ENCODE measurements at regions not wholly inside any gene's neighbourhood (a gene's known extent, or its start where the extent isn't known, plus 50 kb on each side); places are given as distances from the start of the nearest gene placed in this dataset.

DNA sequence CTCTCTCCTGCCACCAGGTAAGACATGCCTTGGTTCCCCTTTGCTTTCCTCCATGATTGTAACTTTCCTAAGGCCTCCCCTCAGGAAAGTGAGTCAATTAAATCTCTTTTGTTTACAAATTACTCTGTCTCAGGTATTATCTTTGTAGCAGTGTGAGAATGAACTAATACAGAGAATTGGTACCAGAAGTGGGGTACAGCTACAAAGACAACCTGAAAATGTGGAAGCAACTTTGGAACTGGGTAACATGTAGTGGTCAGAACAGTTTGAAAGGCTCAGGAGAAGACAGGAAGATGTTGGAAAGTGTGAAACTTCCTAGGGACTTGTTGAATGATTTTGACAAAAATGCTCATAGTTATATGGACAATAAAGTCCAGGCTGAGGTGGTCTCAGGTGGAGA is 97.2 kb downstream of the FAM170A start (continued):
- TF ChIP-seq, protein P1, sequence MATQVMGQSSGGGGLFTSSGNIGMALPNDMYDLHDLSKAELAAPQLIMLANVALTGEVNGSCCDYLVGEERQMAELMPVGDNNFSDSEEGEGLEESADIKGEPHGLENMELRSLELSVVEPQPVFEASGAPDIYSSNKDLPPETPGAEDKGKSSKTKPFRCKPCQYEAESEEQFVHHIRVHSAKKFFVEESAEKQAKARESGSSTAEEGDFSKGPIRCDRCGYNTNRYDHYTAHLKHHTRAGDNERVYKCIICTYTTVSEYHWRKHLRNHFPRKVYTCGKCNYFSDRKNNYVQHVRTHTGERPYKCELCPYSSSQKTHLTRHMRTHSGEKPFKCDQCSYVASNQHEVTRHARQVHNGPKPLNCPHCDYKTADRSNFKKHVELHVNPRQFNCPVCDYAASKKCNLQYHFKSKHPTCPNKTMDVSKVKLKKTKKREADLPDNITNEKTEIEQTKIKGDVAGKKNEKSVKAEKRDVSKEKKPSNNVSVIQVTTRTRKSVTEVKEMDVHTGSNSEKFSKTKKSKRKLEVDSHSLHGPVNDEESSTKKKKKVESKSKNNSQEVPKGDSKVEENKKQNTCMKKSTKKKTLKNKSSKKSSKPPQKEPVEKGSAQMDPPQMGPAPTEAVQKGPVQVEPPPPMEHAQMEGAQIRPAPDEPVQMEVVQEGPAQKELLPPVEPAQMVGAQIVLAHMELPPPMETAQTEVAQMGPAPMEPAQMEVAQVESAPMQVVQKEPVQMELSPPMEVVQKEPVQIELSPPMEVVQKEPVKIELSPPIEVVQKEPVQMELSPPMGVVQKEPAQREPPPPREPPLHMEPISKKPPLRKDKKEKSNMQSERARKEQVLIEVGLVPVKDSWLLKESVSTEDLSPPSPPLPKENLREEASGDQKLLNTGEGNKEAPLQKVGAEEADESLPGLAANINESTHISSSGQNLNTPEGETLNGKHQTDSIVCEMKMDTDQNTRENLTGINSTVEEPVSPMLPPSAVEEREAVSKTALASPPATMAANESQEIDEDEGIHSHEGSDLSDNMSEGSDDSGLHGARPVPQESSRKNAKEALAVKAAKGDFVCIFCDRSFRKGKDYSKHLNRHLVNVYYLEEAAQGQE (IDR thresholded peaks at IDR 0.05) = no peak
- no peak for TF ChIP-seq CBX2 (IDR thresholded peaks at IDR 0.05; ENCODE audit: borderline replicate concordance, low read depth)

DNA sequence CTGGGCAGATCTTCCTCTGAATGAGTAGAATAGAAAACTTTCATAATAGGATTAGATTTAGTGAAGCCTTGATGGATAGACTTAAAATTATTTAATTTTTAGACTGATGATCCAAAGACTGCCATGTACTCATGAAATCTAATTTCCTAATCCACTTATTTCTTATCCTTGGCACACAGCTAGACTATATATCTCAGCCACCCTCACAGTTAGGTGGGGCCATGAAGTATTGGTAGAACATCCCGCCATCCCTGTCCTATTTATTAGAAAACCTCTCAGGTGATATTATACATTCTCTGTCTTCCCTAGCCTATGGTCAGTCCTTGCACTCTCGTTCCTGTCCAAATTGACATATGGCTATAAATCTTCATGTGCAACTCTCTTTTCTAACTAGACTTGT is 110.9 kb downstream of the FAM170A start:
- POLR2A ChIA-PET = no interaction called here
- Histone ChIP-seq H3K9me3 (no peaks in the 10 kb centered on the region), H3K4me3 (no peak overlapping the region), H3K4me1 (no peaks in the 10 kb centered on the region), H3K27ac (no peak overlapping the region), H3K4me2 (no peak overlapping the region)
- CTCF ChIA-PET = no interaction called here
- no peak for DNase-seq (ENCODE audit: low read depth in 1 of 2, low spot score in 1 of 2)
- FAIRE-seq = no peak
- 6% methylated on average over 2 of the region's 2 CpGs for WGBS (ENCODE audit: missing lambda C conversion rate)
- TF ChIP-seq HOXA7 (CRISPR knock-in tag; IDR thresholded peaks at IDR 0.05) = no peak
- no peak for TF ChIP-seq POLR2A (IDR thresholded peaks at IDR 0.05; ENCODE audit: low read length)
- TF ChIP-seq SMC3 (IDR thresholded peaks at IDR 0.05) = no peak
- no peak for ATAC-seq

DNA sequence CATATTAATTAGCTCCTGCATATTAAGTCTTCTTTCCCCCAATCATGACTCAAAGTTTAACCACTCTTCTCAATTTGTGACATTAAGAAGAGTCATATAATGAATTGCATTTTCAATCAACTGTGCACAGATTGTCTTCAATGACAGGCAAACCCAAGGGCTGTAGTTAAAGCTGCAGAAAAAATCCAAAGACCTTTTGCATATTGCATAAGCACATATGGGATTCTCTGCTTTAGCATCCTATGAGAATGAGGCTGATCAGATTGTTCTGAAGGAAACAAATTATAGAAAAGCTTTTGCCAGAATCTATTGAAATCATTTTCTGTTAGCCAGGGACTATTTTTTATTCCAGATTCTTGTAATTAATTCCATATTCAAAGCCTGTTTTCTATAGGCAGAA is 112.3 kb downstream of the FAM170A start:
- TF ChIP-seq RFX5 (IDR thresholded peaks at IDR 0.05) (no peak), HOXB5 (CRISPR knock-in tag; IDR thresholded peaks at IDR 0.05) (no peak), HDAC2 (IDR thresholded peaks at IDR 0.05) (no peak), ZFP36 (IDR thresholded peaks at IDR 0.05; ENCODE audit: borderline replicate concordance, partially characterized antibody) (no peak), KDM5A (IDR thresholded peaks at IDR 0.05) (no peak)
- TF ChIP-seq, protein P2, sequence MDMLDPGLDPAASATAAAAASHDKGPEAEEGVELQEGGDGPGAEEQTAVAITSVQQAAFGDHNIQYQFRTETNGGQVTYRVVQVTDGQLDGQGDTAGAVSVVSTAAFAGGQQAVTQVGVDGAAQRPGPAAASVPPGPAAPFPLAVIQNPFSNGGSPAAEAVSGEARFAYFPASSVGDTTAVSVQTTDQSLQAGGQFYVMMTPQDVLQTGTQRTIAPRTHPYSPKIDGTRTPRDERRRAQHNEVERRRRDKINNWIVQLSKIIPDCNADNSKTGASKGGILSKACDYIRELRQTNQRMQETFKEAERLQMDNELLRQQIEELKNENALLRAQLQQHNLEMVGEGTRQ (IDR thresholded peaks at IDR 0.05) = no peak
- Histone ChIP-seq H3K9me3 (no peaks in the 10 kb centered on the region), H3K27ac (no peak overlapping the region), H3K4me2 (no peak overlapping the region), H3K4me3 (no peak overlapping the region), H3K4me1 (no peaks in the 10 kb centered on the region)
- DNase-seq (ENCODE audit: low read depth in 1 of 2, low spot score in 1 of 2) (no peak), ATAC-seq (no peak), FAIRE-seq (no peak)
- ChIA-PET POLR2A (no interaction called here), CTCF (no interaction called here)

DNA sequence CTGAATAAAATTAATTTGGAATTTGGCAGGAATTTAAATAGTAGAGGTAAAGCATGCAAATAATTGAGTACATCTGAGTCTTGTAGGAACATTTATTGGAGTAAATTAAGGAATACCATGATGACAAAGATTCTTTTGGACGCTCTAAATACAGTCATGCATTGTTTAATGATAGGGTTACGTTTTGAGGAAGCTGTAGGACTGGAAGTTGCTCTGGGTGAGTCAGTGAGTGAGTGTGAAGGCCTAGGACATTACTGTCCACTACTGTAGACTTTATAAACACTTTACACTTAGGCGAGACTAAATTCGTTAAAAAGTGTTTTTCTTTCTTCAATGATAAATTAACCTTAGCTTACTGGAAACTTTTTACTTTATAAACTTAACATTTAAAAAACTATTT is 113.0 kb downstream of the FAM170A start:
- no peaks in the 10 kb centered on the region for H3K4me1 ChIP-seq

More for the DNA sequence above, 113.0 kb downstream of the FAM170A start:
- WGBS (ENCODE audit: missing lambda C conversion rate) = 5% methylated on average over 4 of the region's 4 CpGs
- Histone ChIP-seq H3K4me2 (no peak overlapping the region), H3K9me3 (no peaks in the 10 kb centered on the region), H3K27ac (no peak overlapping the region), H3K4me3 (no peak overlapping the region)
- TF ChIP-seq, protein P3, sequence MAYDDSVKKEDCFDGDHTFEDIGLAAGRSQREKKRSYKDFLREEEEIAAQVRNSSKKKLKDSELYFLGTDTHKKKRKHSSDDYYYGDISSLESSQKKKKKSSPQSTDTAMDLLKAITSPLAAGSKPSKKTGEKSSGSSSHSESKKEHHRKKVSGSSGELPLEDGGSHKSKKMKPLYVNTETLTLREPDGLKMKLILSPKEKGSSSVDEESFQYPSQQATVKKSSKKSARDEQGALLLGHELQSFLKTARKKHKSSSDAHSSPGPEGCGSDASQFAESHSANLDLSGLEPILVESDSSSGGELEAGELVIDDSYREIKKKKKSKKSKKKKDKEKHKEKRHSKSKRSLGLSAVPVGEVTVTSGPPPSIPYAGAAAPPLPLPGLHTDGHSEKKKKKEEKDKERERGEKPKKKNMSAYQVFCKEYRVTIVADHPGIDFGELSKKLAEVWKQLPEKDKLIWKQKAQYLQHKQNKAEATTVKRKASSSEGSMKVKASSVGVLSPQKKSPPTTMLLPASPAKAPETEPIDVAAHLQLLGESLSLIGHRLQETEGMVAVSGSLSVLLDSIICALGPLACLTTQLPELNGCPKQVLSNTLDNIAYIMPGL (CRISPR knock-in tag; IDR thresholded peaks at IDR 0.05; ENCODE audit: borderline replicate concordance) = no peak
- TF ChIP-seq MYC (IDR thresholded peaks at IDR 0.05; ENCODE audit: borderline replicate concordance, low read length) (no peak), SREBF2 (IDR thresholded peaks at IDR 0.05) (no peak)
- DNase-seq (ENCODE audit: low read depth in 1 of 2, low spot score in 1 of 2) (no peak), ATAC-seq (no peak), FAIRE-seq (no peak)
- CTCF ChIA-PET = no interaction called here
- POLR2A ChIA-PET = no interaction called here

Data from A549 (cell line).